Uterus (tissue), 3 donors: ENCODE measurements at regions not wholly inside any gene's neighbourhood (a gene's known extent, or its start where the extent isn't known, plus 50 kb on each side); places are given as distances from the start of the nearest gene placed in this dataset.

Experiments used
- DNase-seq, 2 donors: peaks; one replicate each; pipeline ENCODE4 v3.0.0-alpha.2; 2019 to 2020
- H3K27ac ChIP-seq, 2 donors: fragments of 200-600 bp; sonication (generic); 1 replicate in 1 of 2; 2 replicates in 1 of 2; pipeline ENCODE4 v1.5.1; 2016 to 2018
- H3K27me3 ChIP-seq, 2 donors: fragments of 200-600 bp; sonication (generic); one replicate each; pipeline ENCODE4 v1.5.1; 2018 to 2019; ENCODE audit warnings: control low read depth in 1 of 2
- H3K36me3 ChIP-seq, 2 donors: fragments of 200-600 bp; sonication (generic); one replicate each; pipeline ENCODE4 v1.5.1; 2019; ENCODE audit warnings: control low read depth in 1 of 2
- H3K4me1 ChIP-seq, 2 donors: fragments of 200-600 bp; sonication (generic); one replicate each; pipeline ENCODE4 v1.5.1; 2018 to 2019; ENCODE audit warnings: control low read depth in 1 of 2
- H3K4me3 ChIP-seq, 2 donors: fragments of 200-600 bp; sonication (generic); 1 replicate in 1 of 2; 2 replicates in 1 of 2; pipeline ENCODE4 v1.5.1; 2018 to 2019; ENCODE audit warnings: mild to moderate bottlenecking in 1 of 2
- H3K9me3 ChIP-seq, 2 donors: fragments of 200-600 bp; sonication (generic); one replicate each; pipeline ENCODE4 v1.5.1; 2019; ENCODE audit warnings: control low read depth in 1 of 2
- CTCF ChIP-seq, 4 experiments: fragments of 200-600 bp in 2 of 4; fragments of 450-650 bp in 2 of 4; sonication (generic) in 2 of 4; IDR thresholded peaks; one replicate each; pipeline ENCODE4 v1.5.1; 2016 to 2019; ENCODE audit warnings: antibody characterized with exemption in 4 of 4, mild to moderate bottlenecking in 2 of 4, moderate library complexity in 1 of 4
- POLR2A ChIP-seq, 2 donors: fragments of 450-650 bp; IDR thresholded peaks; one replicate each; pipeline ENCODE4 v1.6.1; 2016; ENCODE audit warnings: antibody characterized with exemption in 2 of 2, mild to moderate bottlenecking in 1 of 2, moderate library complexity in 1 of 2
- intact Hi-C: fragments of 100-400 bp; cut with DNase I; formaldehyde crosslinking; loops from one replicate; pipeline ENCODE4 v1.15.1; 2023; ENCODE audit warnings: low total_unique reads
- donor health status: DM: yes; HTN: yes; CAD: no.

DNA sequence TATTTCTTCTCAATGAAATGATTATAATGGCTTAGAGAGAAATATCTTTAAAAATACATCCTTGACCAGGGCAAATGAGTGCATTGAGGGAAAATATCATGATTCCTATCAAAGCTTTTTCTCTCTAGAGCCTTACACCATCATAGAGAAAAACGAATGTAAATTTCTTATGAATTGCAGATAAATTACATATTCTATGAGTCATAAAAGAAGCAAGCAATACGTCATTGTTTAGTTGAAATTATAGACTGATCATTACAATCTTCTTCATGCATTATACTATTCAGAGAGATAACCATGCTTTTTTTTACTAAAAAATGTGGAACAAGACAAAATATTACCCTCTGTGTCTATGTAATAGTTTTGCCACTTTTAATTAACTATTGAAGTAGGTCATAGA, 100.9 kb upstream of the RXFP1 start:
- no peaks in the 10 kb centered on the region for H3K4me1 ChIP-seq
- H3K27me3 ChIP-seq: no peaks in the 10 kb centered on the region
- intact Hi-C loops: no loop called here
- no peak for TF ChIP-seq CTCF (IDR thresholded peaks at IDR 0.05)
- TF ChIP-seq POLR2A (IDR thresholded peaks at IDR 0.05): no peak
- H3K9me3 ChIP-seq: no peaks in the 10 kb centered on the region
- H3K27ac ChIP-seq: no peak overlapping the region
- no peak for DNase-seq
- no peak overlapping the region for H3K4me3 ChIP-seq
- H3K36me3 ChIP-seq: no peaks in the 10 kb centered on the region

DNA sequence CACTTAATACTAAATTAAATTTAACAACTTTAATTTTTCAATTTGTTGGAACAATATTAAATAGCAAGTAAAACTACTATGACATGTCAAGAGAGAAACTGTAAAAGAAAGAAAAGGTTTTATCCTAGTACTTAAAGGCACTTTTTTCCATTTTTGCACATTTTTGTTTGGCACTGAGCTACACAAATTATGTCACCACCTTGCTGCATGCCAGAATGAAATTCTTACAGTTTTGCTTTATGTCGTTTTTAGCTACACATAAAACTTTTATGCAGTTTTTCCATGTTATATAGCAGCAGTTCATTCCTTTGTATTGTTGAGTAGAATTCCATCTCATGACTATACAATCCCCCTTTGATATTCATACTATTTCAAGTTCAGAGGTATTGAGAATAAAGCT, 99.1 kb upstream of the RXFP1 start:
- Histone ChIP-seq H3K9me3 (no peaks in the 10 kb centered on the region), H3K4me1 (no peaks in the 10 kb centered on the region), H3K4me3 (no peak overlapping the region), H3K27me3 (no peaks in the 10 kb centered on the region), H3K27ac (no peak overlapping the region), H3K36me3 (no peaks in the 10 kb centered on the region)
- intact Hi-C loops: no loop called here
- DNase-seq: no peak
- no peak for TF ChIP-seq CTCF (IDR thresholded peaks at IDR 0.05)
- TF ChIP-seq POLR2A (IDR thresholded peaks at IDR 0.05): no peak

GRCh38 chr4:158428242-158428641, 93.4 kb upstream of the RXFP1 start:
- Histone ChIP-seq H3K27ac (no peak overlapping the region), H3K27me3 (no peaks in the 10 kb centered on the region), H3K4me1 (no peaks in the 10 kb centered on the region), H3K9me3 (no peaks in the 10 kb centered on the region), H3K36me3 (no peaks in the 10 kb centered on the region), H3K4me3 (no peak overlapping the region)
- TF ChIP-seq POLR2A (IDR thresholded peaks at IDR 0.05): no peak
- no peak for TF ChIP-seq CTCF (IDR thresholded peaks at IDR 0.05)
- no peak for DNase-seq
- intact Hi-C loops: no loop called here

DNA sequence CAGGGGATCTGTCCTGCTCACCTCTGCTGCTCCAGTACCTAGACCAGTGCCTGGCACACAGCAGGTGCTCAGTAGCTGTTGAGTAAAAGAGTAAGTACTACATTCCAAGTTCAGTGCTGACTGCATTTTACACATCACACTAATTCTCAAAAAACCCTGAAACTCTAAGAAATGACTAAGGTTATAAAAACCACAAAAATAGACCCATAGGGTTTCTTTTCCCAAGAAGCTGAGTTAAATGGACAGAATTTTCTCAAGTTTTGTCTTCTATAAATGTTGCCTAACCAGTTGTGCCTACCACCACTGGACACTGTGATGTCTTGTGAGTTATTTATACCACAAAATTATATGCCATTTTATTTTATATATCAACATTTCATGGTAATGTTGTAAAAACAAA, 78.9 kb upstream of the RXFP1 start:
- Histone ChIP-seq H3K27me3 (no peaks in the 10 kb centered on the region), H3K9me3 (no peaks in the 10 kb centered on the region), H3K27ac (no peak overlapping the region), H3K36me3 (no peaks in the 10 kb centered on the region), H3K4me1 (no peaks in the 10 kb centered on the region), H3K4me3 (no peak overlapping the region)
- intact Hi-C loops: no loop called here
- DNase-seq: no peak
- TF ChIP-seq CTCF (IDR thresholded peaks at IDR 0.05): no peak
- no peak for TF ChIP-seq POLR2A (IDR thresholded peaks at IDR 0.05)

GRCh38 chr4:158443731-158444130, 78.0 kb upstream of the RXFP1 start:
- Histone ChIP-seq H3K4me1 (no peaks in the 10 kb centered on the region), H3K9me3 (no peaks in the 10 kb centered on the region), H3K4me3 (no peak overlapping the region), H3K36me3 (no peaks in the 10 kb centered on the region), H3K27me3 (no peaks in the 10 kb centered on the region), H3K27ac (no peak overlapping the region)
- intact Hi-C loops: no loop called here
- TF ChIP-seq CTCF (IDR thresholded peaks at IDR 0.05) (no peak), POLR2A (IDR thresholded peaks at IDR 0.05) (no peak)
- DNase-seq: no peak
